Body of pancreas (tissue), 4 donors: ENCODE measurements at regions not wholly inside any gene's neighbourhood (a gene's known extent, or its start where the extent isn't known, plus 50 kb on each side); places are given as distances from the start of the nearest gene placed in this dataset.

Experiments
- ATAC-seq: fragments of 150-250 bp; one replicate; pipeline ENCODE4 v1.9.1; 2016
- DNase-seq, 4 donors: peaks; one replicate each; pipeline ENCODE4 v3.0.0-alpha.2; 2019
- H3K27ac ChIP-seq, 4 donors: fragments of 200-600 bp; sonication (generic); 1 replicate in 3 of 4; 2 replicates in 1 of 4; pipeline versions ENCODE4 v1.5.1 to v1.6.1; 2016 to 2019; ENCODE audit warnings: mild to moderate bottlenecking in 1 of 4, mixed read lengths in 1 of 4, moderate library complexity in 1 of 4
- H3K27me3 ChIP-seq, 2 donors: fragments of 200-600 bp; sonication (generic); one replicate each; pipeline ENCODE4 v1.6.0; 2016; ENCODE audit warnings: mild to moderate bottlenecking in 1 of 2
- H3K36me3 ChIP-seq, 2 donors: fragments of 200-600 bp; sonication (generic); replicated peaks in 1 of 2; 2 replicates each; pipeline ENCODE4 v1.5.1; 2016; ENCODE audit warnings: low read depth in 2 of 2; ENCODE audit not compliant: insufficient read depth in 1 of 2
- H3K4me1 ChIP-seq: fragments of 200-600 bp; sonication (generic); one replicate; pipeline ENCODE4 v1.6.0; 2016
- H3K4me3 ChIP-seq, 2 donors: fragments of 200-600 bp; sonication (generic); 1 replicate in 1 of 2; 2 replicates in 1 of 2; pipeline ENCODE4 v1.5.1; 2016 to 2019
- H3K9me3 ChIP-seq, 3 donors: fragments of 200-600 bp; sonication (generic); 1 replicate in 2 of 3; 2 replicates in 1 of 3; pipeline ENCODE4 v1.5.1; 2016
- CTCF ChIP-seq, 7 experiments: fragments of 450-650 bp in 4 of 7; fragments of 200-600 bp in 3 of 7; sonication (generic) in 3 of 7; IDR thresholded peaks; one replicate each; pipeline ENCODE4 v1.5.1; 2016 to 2019; ENCODE audit warnings: antibody characterized with exemption in 7 of 7
- POLR2A ChIP-seq, 3 donors: fragments of 450-650 bp; IDR thresholded peaks; one replicate each; pipeline ENCODE4 v1.6.1; 2016; ENCODE audit warnings: antibody characterized with exemption in 3 of 3, mild to moderate bottlenecking in 2 of 3
- WGBS, 2 donors: methylation state at CpG; one replicate each; pipeline ENCODE4 v1.1.5; 2017; 5-methylcytosine and 5-hydroxymethylcytosine counted together
- intact Hi-C: fragments of 100-400 bp; cut with DNase I; formaldehyde crosslinking; loops from one replicate; pipeline ENCODE4 v1.15.1; 2023

DNA sequence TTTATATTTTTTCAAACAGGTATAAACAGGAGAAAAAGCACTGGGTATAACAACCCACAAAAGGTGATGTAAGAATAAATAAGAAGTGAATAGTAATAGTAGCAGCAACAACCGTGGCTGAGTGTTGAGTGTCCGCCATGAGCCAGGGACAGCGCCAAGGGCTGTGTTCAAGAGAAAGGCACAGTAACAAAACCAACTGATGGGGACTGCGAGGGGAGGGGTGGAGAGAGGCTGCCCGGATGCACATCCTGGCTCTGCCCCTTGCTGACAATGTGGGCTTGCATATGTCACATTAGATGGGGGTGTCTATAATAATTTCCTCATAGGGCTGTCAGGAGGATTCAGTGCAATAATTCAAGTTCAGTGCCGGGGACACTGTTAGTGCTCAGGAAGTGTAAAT, 912.4 kb downstream of the VRK1 start:
- H3K27me3 ChIP-seq = no peaks in the 10 kb centered on the region
- H3K27ac ChIP-seq = no peak overlapping the region
- 56 to 70% methylated on average over 6 of the region's 6 CpGs for WGBS, 2 donors
- no peaks in the 10 kb centered on the region for H3K4me1 ChIP-seq
- peak in 1 of 4 donors; percentile 9 for DNase-seq
- intact Hi-C loops = no loop called here
- H3K4me3 ChIP-seq = no peak overlapping the region
- no peak for TF ChIP-seq POLR2A (IDR thresholded peaks at IDR 0.05)
- no peak for TF ChIP-seq CTCF (IDR thresholded peaks at IDR 0.05)
- ATAC-seq = no peak
- H3K9me3 ChIP-seq = no peaks in the 10 kb centered on the region
- no peaks in the 10 kb centered on the region for H3K36me3 ChIP-seq

GRCh38 chr14:97710726-97711125, 913.5 kb downstream of the VRK1 start:
- DNase-seq (no peak), ATAC-seq (no peak)
- H3K27ac ChIP-seq = no peak overlapping the region
- 61 to 80% methylated on average over 2 of the region's 2 CpGs for WGBS, 2 donors
- H3K36me3 ChIP-seq = no peaks in the 10 kb centered on the region
- intact Hi-C loops = no loop called here
- no peak overlapping the region for H3K4me3 ChIP-seq
- no peaks in the 10 kb centered on the region for H3K9me3 ChIP-seq
- TF ChIP-seq POLR2A (IDR thresholded peaks at IDR 0.05) (no peak), CTCF (IDR thresholded peaks at IDR 0.05) (no peak)
- H3K4me1 ChIP-seq = no peaks in the 10 kb centered on the region
- H3K27me3 ChIP-seq = no peaks in the 10 kb centered on the region

GRCh38 chr14:97712471-97712870, 915.3 kb downstream of the VRK1 start:
- Histone ChIP-seq H3K4me3 (no peak overlapping the region), H3K27me3 (no peaks in the 10 kb centered on the region), H3K27ac (no peak overlapping the region), H3K9me3 (no peaks in the 10 kb centered on the region), H3K36me3 (no peaks in the 10 kb centered on the region), H3K4me1 (no peaks in the 10 kb centered on the region)
- no peak for ATAC-seq
- intact Hi-C loops = no loop called here
- TF ChIP-seq POLR2A (IDR thresholded peaks at IDR 0.05) (no peak), CTCF (IDR thresholded peaks at IDR 0.05) (no peak)
- DNase-seq = no peak

GRCh38 chr14:97713023-97713422, 915.8 kb downstream of the VRK1 start:
- H3K36me3 ChIP-seq = no peaks in the 10 kb centered on the region
- no peak for ATAC-seq
- no peak overlapping the region for H3K4me3 ChIP-seq
- no peaks in the 10 kb centered on the region for H3K9me3 ChIP-seq
- no peak for TF ChIP-seq POLR2A (IDR thresholded peaks at IDR 0.05)
- no peak for TF ChIP-seq CTCF (IDR thresholded peaks at IDR 0.05)
- WGBS, 2 donors = 69 to 76% methylated on average over 6 of the region's 6 CpGs
- no peaks in the 10 kb centered on the region for H3K4me1 ChIP-seq
- DNase-seq = no peak
- no peak overlapping the region for H3K27ac ChIP-seq
- intact Hi-C loops = no loop called here
- H3K27me3 ChIP-seq = no peaks in the 10 kb centered on the region

GRCh38 chr14:97718886-97719442, 921.8 kb downstream of the VRK1 start:
- H3K4me3 ChIP-seq = no peak overlapping the region
- H3K4me1 ChIP-seq = no peaks in the 10 kb centered on the region
- peaks cover 0 to 13% (median 0%) of the 10 kb centered on the region in 3 donors for H3K9me3 ChIP-seq
- 60 to 64% methylated on average over 1 of the region's 1 CpG for WGBS, 2 donors
- no peak for ATAC-seq
- no peaks in the 10 kb centered on the region for H3K27me3 ChIP-seq
- no peaks in the 10 kb centered on the region for H3K36me3 ChIP-seq
- no peak overlapping the region for H3K27ac ChIP-seq
- no peak for DNase-seq
- TF ChIP-seq CTCF (IDR thresholded peaks at IDR 0.05) = no peak
- TF ChIP-seq POLR2A (IDR thresholded peaks at IDR 0.05) = no peak
- intact Hi-C loops = no loop called here
